Muscle of leg (tissue), 3 donors: ENCODE measurements at regions not wholly inside any gene's neighbourhood (a gene's known extent, or its start where the extent isn't known, plus 50 kb on each side); places are given as distances from the start of the nearest gene placed in this dataset.
"Not testable (repeated sequence)": the region's sequence is repeated elsewhere in the genome, so short reads cannot be mapped to it uniquely, and the experiment has no call there.

Source experiments
- DNase-seq: peaks from one replicate; pipeline ENCODE4 v3.0.0; 2013
- H3K27ac ChIP-seq: one replicate; pipeline ENCODE4 v1.5.1; 2013; ENCODE audit warnings: mild to moderate bottlenecking, low read length, control low read depth
- H3K27me3 ChIP-seq: one replicate; pipeline ENCODE4 v1.6.1; 2013; ENCODE audit warnings: low read length; ENCODE audit not compliant: control insufficient read depth, insufficient read depth
- H3K36me3 ChIP-seq: one replicate; pipeline ENCODE4 v1.6.1; 2013; ENCODE audit warnings: low read length; ENCODE audit not compliant: control insufficient read depth, insufficient read depth
- H3K4me1 ChIP-seq: one replicate; pipeline ENCODE4 v1.6.1; 2013; ENCODE audit warnings: low read length; ENCODE audit not compliant: control insufficient read depth, insufficient read depth
- H3K4me3 ChIP-seq: one replicate; pipeline ENCODE4 v1.5.1; 2013; ENCODE audit warnings: low read length, control low read depth
- H3K9me3 ChIP-seq: replicated peaks from 2 replicates; pipeline ENCODE4 v1.6.1; 2013; ENCODE audit warnings: low read depth, low read length; ENCODE audit not compliant: control insufficient read depth
- WGBS: methylation state at CpG from one replicate; pipeline ENCODE4 v1.1.5; 2013; ENCODE audit warnings: missing lambda C conversion rate; ENCODE audit not compliant: insufficient coverage; 5-methylcytosine and 5-hydroxymethylcytosine counted together

DNA sequence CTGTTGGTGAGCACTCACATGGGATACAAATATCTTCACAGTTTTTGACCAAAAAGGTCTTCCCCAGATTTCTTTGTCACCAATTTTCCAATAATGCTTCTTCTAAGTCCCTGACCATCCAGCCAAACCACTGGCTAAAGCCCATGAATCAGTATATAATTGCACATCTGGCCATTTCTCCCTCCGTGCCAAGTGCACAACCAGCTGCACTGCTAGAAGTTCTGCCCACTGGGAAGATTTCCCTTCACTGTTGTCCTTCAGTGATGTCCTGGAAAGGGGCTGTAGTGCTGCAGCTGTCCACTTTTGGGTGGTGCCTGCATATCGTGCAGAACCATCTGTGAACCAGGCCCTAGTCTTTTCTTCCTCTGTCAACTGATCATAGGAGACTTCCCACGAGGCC, 609.3 kb downstream of the XPNPEP1 start:
- 63% methylated on average over 1 of the region's 3 CpGs for WGBS
- DNase-seq: peak; percentile 61
- H3K4me1 ChIP-seq: peaks cover 12% of the 10 kb centered on the region
- H3K27me3 ChIP-seq, H3K36me3 ChIP-seq, H3K27ac ChIP-seq, H3K4me3 ChIP-seq, H3K9me3 ChIP-seq: not testable (repeated sequence)

GRCh38 chr10:109312555-109312954, 610.8 kb downstream of the XPNPEP1 start:
- H3K9me3 ChIP-seq, H3K36me3 ChIP-seq, DNase-seq, H3K4me1 ChIP-seq, H3K27ac ChIP-seq, H3K27me3 ChIP-seq, H3K4me3 ChIP-seq: not testable (repeated sequence)
- 67% methylated on average over 1 of the region's 4 CpGs for WGBS

- no peaks in the 10 kb centered on the region for H3K36me3 ChIP-seq
- 100% methylated on average over 1 of the region's 6 CpGs for WGBS
- no peaks in the 10 kb centered on the region for H3K4me1 ChIP-seq
- no peak overlapping the region for H3K4me3 ChIP-seq
- no peak overlapping the region for H3K27ac ChIP-seq
- DNase-seq: no peak
- H3K9me3 ChIP-seq: no peaks in the 10 kb centered on the region
- no peaks in the 10 kb centered on the region for H3K27me3 ChIP-seq
Measured at GRCh38 chr10:109308971-109309370, 614.3 kb downstream of the XPNPEP1 start.

GRCh38 chr10:109307102-109307501, 616.2 kb downstream of the XPNPEP1 start:
- not testable (repeated sequence) for H3K27me3 ChIP-seq, H3K36me3 ChIP-seq, H3K4me1 ChIP-seq, H3K27ac ChIP-seq, DNase-seq, H3K9me3 ChIP-seq, H3K4me3 ChIP-seq
- WGBS: no CpG with 5 or more reads among the region's 5 CpGs

- no peaks in the 10 kb centered on the region for H3K27me3 ChIP-seq
- H3K36me3 ChIP-seq: no peaks in the 10 kb centered on the region
- no peak overlapping the region for H3K27ac ChIP-seq
- H3K4me3 ChIP-seq: no peak overlapping the region
- DNase-seq: no peak
- H3K4me1 ChIP-seq: no peaks in the 10 kb centered on the region
- H3K9me3 ChIP-seq: no peaks in the 10 kb centered on the region
- 100% methylated on average over 2 of the region's 5 CpGs for WGBS
Measured at GRCh38 chr10:109306698-109307097, 616.6 kb downstream of the XPNPEP1 start.

- no peaks in the 10 kb centered on the region for H3K9me3 ChIP-seq
- no peaks in the 10 kb centered on the region for H3K36me3 ChIP-seq
- WGBS: no CpG with 5 or more reads among the region's 3 CpGs
- H3K27ac ChIP-seq: no peak overlapping the region
- H3K4me1 ChIP-seq: no peaks in the 10 kb centered on the region
- DNase-seq: no peak
- no peak overlapping the region for H3K4me3 ChIP-seq
- H3K27me3 ChIP-seq: no peaks in the 10 kb centered on the region
Measured at GRCh38 chr10:109287858-109288257, 635.5 kb downstream of the XPNPEP1 start.

GRCh38 chr10:109282510-109282909, 640.8 kb downstream of the XPNPEP1 start:
- H3K27me3 ChIP-seq: no peaks in the 10 kb centered on the region
- no peaks in the 10 kb centered on the region for H3K36me3 ChIP-seq
- H3K4me1 ChIP-seq: no peaks in the 10 kb centered on the region
- H3K9me3 ChIP-seq: no peaks in the 10 kb centered on the region
- H3K4me3 ChIP-seq: no peak overlapping the region
- DNase-seq: peak; percentile 16
- no peak overlapping the region for H3K27ac ChIP-seq

DNA sequence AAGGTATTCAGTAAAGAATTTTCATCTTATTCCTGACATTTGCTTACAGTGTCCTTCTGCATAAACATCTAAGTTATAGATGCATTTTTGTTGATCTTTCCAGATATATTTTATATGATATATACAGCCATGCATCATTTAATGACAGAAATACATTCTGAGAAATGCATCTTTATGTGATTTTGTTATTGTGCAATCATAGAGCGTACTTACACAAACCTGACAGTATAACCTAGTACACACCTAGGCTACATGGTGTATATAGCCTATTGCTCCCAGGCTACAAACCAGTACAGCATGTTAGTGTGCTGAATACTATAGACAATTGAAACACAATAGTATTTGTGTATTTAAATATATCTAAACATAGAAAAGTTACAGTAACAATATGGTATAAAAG, 642.0 kb downstream of the XPNPEP1 start:
- WGBS: no CpG with 5 or more reads among the region's 1 CpG
- Histone ChIP-seq H3K27ac (no peak overlapping the region), H3K36me3 (no peaks in the 10 kb centered on the region), H3K4me1 (no peaks in the 10 kb centered on the region), H3K27me3 (no peaks in the 10 kb centered on the region), H3K4me3 (no peak overlapping the region), H3K9me3 (no peaks in the 10 kb centered on the region)
- DNase-seq: no peak

GRCh38 chr10:109280837-109281236, 642.5 kb downstream of the XPNPEP1 start:
- WGBS: no CpG with 5 or more reads among the region's 8 CpGs
- no peaks in the 10 kb centered on the region for H3K9me3 ChIP-seq
- no peaks in the 10 kb centered on the region for H3K27me3 ChIP-seq
- no peaks in the 10 kb centered on the region for H3K4me1 ChIP-seq
- no peaks in the 10 kb centered on the region for H3K36me3 ChIP-seq
- no peak overlapping the region for H3K4me3 ChIP-seq
- no peak for DNase-seq
- H3K27ac ChIP-seq: no peak overlapping the region

DNA sequence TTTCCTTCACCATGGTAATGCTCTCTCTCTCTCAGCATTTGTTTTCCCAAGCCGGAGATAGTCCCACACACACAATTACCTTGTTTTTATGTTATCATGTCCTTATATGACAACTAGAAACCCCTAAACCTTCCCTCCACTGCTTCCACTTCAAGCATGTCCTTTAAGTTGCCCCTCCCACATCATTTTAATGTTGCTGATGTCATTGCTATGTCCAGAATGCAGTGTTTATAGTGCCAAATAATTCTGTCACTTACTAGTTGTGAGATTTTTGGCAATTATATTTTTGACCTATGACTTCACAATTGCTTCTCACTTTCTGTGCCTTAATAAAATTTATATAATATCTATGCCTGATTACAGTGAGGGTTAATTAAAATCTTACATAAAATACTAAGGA, 645.9 kb downstream of the XPNPEP1 start:
- Histone ChIP-seq H3K4me3 (no peak overlapping the region), H3K4me1 (no peaks in the 10 kb centered on the region), H3K27ac (no peak overlapping the region), H3K27me3 (no peaks in the 10 kb centered on the region), H3K36me3 (no peaks in the 10 kb centered on the region), H3K9me3 (no peaks in the 10 kb centered on the region)
- 71% methylated on average over 1 of the region's 1 CpG for WGBS
- DNase-seq: no peak

GRCh38 chr10:109275960-109276359, 647.4 kb downstream of the XPNPEP1 start:
- no peak overlapping the region for H3K4me3 ChIP-seq
- no peaks in the 10 kb centered on the region for H3K27me3 ChIP-seq
- DNase-seq: peak; percentile 15
- no peaks in the 10 kb centered on the region for H3K4me1 ChIP-seq
- no peak overlapping the region for H3K27ac ChIP-seq
- no peaks in the 10 kb centered on the region for H3K9me3 ChIP-seq
- WGBS: no CpG with 5 or more reads among the region's 1 CpG
- H3K36me3 ChIP-seq: no peaks in the 10 kb centered on the region
